ENCODE measurements at regions not wholly inside any gene's neighbourhood (a gene's known extent, or its start where the extent isn't known, plus 50 kb on each side); places are given as distances from the start of the nearest gene placed in this dataset.
"Not testable (repeated sequence)": the region's sequence is repeated elsewhere in the genome, so short reads cannot be mapped to it uniquely, and the experiment has no call there.

GRCh38 chrX:97860226-97860625, 976.5 kb downstream of the RPA4 start:
- no peak for DNase-seq

- no peak for DNase-seq
Measured at GRCh38 chrX:97863261-97863660, 979.6 kb downstream of the RPA4 start.

- no peak for DNase-seq
Measured at GRCh38 chrX:97867266-97867665, 983.6 kb downstream of the RPA4 start.

GRCh38 chrX:97876697-97877407, 993.1 kb downstream of the RPA4 start:
- no peak for DNase-seq

GRCh38 chrX:97882306-97882705, 998.6 kb downstream of the RPA4 start:
- no peak for DNase-seq

GRCh38 chrX:97895751-97896150, 1012.0 kb downstream of the RPA4 start:
- DNase-seq = no peak

- no peak for DNase-seq
Measured at GRCh38 chrX:97897998-97898397, 1014.3 kb downstream of the RPA4 start.

- no peak for DNase-seq
Measured at GRCh38 chrX:97898798-97899197, 1015.1 kb downstream of the RPA4 start.

- no peak for DNase-seq
Measured at GRCh38 chrX:97907791-97908190, 1024.1 kb downstream of the RPA4 start.

GRCh38 chrX:97909245-97909644, 1025.5 kb downstream of the RPA4 start:
- peak; percentile 0 for DNase-seq

GRCh38 chrX:97915390-97915789, 1031.7 kb downstream of the RPA4 start:
- DNase-seq = not testable (repeated sequence)

GRCh38 chrX:97921223-97921622, 1037.5 kb downstream of the RPA4 start:
- not testable (repeated sequence) for DNase-seq

- DNase-seq = no peak
Measured at GRCh38 chrX:97931586-97931985, 1047.9 kb downstream of the RPA4 start.

GRCh38 chrX:97936296-97936695, 1052.6 kb downstream of the RPA4 start:
- no peak for DNase-seq

GRCh38 chrX:97938706-97939105, 1055.0 kb downstream of the RPA4 start:
- no peak for DNase-seq

- DNase-seq = no peak
Measured at GRCh38 chrX:97968376-97969163, 1084.9 kb downstream of the RPA4 start.

- no peak for DNase-seq
Measured at GRCh38 chrX:97984641-97985040, 1100.9 kb downstream of the RPA4 start.

GRCh38 chrX:97985096-97985495, 1101.4 kb downstream of the RPA4 start:
- no peak for DNase-seq

GRCh38 chrX:97987979-97988378, 1104.3 kb downstream of the RPA4 start:
- DNase-seq = no peak

GRCh38 chrX:97995834-97996233, 1112.1 kb downstream of the RPA4 start:
- DNase-seq = no peak

GRCh38 chrX:98028691-98029090, 1145.0 kb downstream of the RPA4 start:
- DNase-seq = no peak

- DNase-seq = no peak
Measured at GRCh38 chrX:98029861-98030260, 1146.2 kb downstream of the RPA4 start.

- no peak for DNase-seq
Measured at GRCh38 chrX:98057176-98057575, 1173.5 kb downstream of the RPA4 start.

GRCh38 chrX:98065151-98065550, 1181.4 kb downstream of the RPA4 start:
- DNase-seq = no peak

GRCh38 chrX:98067611-98068010, 1183.9 kb downstream of the RPA4 start:
- DNase-seq = no peak

All from KG1 (cell line).